PC-9 (cell line): ENCODE measurements at regions not wholly inside any gene's neighbourhood (a gene's known extent, or its start where the extent isn't known, plus 50 kb on each side); places are given as distances from the start of the nearest gene placed in this dataset.

Source experiments
- CTCF ChIP-seq: fragments of 200-600 bp; sonication (generic); conservative IDR thresholded peaks from 2 replicates; pipeline ENCODE4 v1.6.1; 2017; ENCODE audit warnings: mixed run types, antibody characterized with exemption, mild to moderate bottlenecking, moderate library complexity
- EZH2 ChIP-seq: fragments of 200-600 bp; sonication (generic); IDR thresholded peaks from 2 replicates; pipeline ENCODE4 v1.8.0; 2017; ENCODE audit warnings: antibody characterized with exemption, low read depth

GRCh38 chr5:8238080-8238479 lies 369.1 kb downstream of the MTRR start:
- TF ChIP-seq CTCF (no peak), EZH2 (no peak)
